ENCODE measurements at regions not wholly inside any gene's neighbourhood (a gene's known extent, or its start where the extent isn't known, plus 50 kb on each side); places are given as distances from the start of the nearest gene placed in this dataset.
"Not testable (repeated sequence)": the region's sequence is repeated elsewhere in the genome, so short reads cannot be mapped to it uniquely, and the experiment has no call there.

DNA sequence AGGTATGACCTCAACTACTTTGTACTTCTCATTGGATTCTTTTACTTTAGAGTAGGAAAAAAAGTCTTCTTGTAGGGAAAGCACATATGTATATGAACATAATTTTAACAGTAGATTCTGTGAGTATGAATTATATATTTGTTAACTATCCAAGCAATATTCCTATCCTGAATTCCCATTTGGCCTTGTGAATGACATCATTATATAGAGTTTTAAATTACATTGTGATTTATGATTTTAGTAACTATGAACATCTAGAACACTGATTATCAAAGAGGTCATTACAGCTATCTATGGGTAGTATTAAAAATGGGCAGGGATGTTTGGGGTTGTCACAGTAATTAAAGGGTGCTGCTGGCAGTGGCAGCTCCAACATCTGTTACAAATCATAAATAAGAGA, 163.9 kb upstream of the TFAP2D start:
- in situ Hi-C loops (cut with HindIII; ENCODE audit: low pct_unique_long_range_greater_than_20kb, low sequenced_read_pairs), result no loop called here
- DNase-seq (ENCODE audit: low read depth in 1 of 2, low spot score in 1 of 2), result no peak
- TF ChIP-seq JUND (IDR thresholded peaks at IDR 0.05; ENCODE audit: low read depth), result no peak

DNA sequence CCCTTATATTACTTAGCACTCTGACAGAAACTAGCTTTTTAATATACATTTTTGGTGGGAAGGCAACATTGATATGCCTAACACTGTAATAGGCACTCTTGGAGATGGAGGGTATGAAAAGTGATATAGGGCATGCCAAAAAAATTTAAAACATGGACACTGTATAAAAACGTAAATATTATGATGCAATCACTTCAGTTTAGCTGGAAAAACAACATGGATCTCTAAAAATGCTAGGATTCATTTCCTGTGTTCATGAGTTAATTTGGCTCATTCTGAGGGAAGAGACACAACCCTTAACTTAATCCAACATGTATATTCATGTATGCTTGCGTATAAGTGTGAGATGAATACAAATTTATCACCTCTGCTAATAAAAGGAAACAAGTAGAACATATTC, 157.3 kb upstream of the TFAP2D start:
- no peak for DNase-seq (ENCODE audit: low read depth in 1 of 2, low spot score in 1 of 2)
- TF ChIP-seq JUND (IDR thresholded peaks at IDR 0.05; ENCODE audit: low read depth), result no peak
- in situ Hi-C loops (cut with HindIII; ENCODE audit: low pct_unique_long_range_greater_than_20kb, low sequenced_read_pairs), result no loop called here

DNA sequence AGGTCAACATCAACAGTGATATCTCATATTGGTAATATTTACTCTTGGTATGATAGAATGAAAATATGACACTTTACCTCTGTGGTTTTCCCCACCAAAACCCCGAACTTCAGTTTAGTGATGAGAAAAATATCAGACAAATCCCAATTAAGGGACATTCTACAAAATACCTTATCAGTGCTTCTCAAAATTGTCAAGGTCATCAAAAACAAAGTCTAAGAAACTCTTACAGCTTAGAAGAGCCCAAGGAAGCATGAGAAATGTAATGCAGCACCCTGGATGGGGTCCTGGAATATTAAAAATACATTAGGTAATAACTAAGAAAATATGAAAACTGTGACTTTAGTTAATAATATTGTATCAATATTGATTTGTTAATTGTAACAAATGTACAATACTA, 148.3 kb upstream of the TFAP2D start:
- DNase-seq (ENCODE audit: low read depth in 1 of 2, low spot score in 1 of 2), result no peak
- no peak for TF ChIP-seq JUND (IDR thresholded peaks at IDR 0.05; ENCODE audit: low read depth)
- in situ Hi-C loops (cut with HindIII; ENCODE audit: low pct_unique_long_range_greater_than_20kb, low sequenced_read_pairs), result no loop called here

DNA sequence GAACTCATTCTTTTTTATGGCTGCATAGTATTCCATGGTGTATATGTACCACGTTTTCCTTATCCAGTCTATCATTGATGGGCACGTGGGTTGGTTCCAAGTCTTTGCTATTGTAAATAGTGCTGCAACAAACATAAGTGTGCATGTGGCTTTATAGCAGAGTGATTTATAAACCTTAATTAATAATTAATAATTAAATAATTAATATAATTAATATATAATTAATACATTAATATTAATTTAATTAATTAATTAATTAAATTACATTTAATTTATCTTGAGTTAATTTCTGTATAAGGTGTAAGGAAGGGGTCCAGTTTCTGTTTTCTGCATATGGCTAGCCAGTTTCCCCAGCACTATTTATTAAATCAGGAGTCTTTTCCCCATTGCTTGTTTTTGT, 142.1 kb upstream of the TFAP2D start:
- DNase-seq (ENCODE audit: low read depth in 1 of 2, low spot score in 1 of 2); in situ Hi-C loops (cut with HindIII; ENCODE audit: low pct_unique_long_range_greater_than_20kb, low sequenced_read_pairs): not testable (repeated sequence)

DNA sequence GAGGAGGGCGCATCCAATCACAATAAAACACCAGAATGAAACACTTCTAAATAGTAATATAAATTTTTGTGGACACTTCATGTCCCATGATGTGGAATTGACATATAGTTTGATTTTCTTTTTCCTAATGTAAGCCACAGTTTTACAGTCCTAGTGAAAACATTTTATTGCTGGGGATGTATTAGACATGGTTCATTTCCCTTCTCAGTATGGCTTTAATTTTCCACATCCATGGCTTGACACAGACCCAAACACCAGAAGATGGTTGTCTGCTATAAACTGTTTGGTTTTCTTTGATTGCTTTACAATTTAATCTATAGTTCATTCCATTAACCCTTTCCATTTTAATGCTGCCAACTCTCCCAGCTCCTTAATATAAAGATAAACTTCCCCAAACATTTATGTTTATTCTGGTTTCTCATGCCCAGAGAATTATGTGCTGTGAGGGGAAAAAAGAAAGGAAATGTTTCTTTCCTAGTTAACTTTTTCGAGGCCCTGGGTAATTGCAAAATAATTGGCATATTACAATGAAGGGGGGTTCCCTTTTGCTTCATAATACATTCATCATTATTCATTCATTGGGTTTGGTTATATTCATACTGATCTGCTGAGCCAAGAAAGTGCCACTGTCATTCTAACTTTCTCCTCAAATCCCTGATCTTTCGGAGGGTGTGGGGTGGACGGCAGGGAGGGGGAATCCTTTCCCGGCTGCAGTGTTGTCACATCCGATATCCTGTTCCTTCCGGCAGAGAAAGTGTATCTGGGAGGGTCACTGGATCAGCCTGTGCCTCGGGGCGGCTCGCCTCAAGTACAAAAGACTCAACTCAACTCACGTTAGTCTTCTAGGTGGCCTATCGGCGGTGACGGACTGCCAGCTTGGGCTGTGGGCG, 127.6 kb upstream of the TFAP2D start:
- no peak for DNase-seq (ENCODE audit: low read depth in 1 of 2, low spot score in 1 of 2)
- in situ Hi-C loops (cut with HindIII; ENCODE audit: low pct_unique_long_range_greater_than_20kb, low sequenced_read_pairs), result no loop called here
- TF ChIP-seq JUND (IDR thresholded peaks at IDR 0.05; ENCODE audit: low read depth), result no peak

- no peak for TF ChIP-seq JUND (IDR thresholded peaks at IDR 0.05; ENCODE audit: low read depth)
- in situ Hi-C loops (cut with HindIII; ENCODE audit: low pct_unique_long_range_greater_than_20kb, low sequenced_read_pairs), result no loop called here
Observed at GRCh38 chr6:50586331-50586675, 127.0 kb upstream of the TFAP2D start.

GRCh38 chr6:50589751-50590470, 123.4 kb upstream of the TFAP2D start:
- in situ Hi-C loops (cut with HindIII; ENCODE audit: low pct_unique_long_range_greater_than_20kb, low sequenced_read_pairs), result no loop called here
- TF ChIP-seq JUND (IDR thresholded peaks at IDR 0.05; ENCODE audit: low read depth), result no peak
- no peak for DNase-seq (ENCODE audit: low read depth in 1 of 2, low spot score in 1 of 2)

More at GRCh38 chr6:50586331-50586675, 127.0 kb upstream of the TFAP2D start:
- no peak for DNase-seq (ENCODE audit: low read depth in 1 of 2, low spot score in 1 of 2)

GRCh38 chr6:50591135-50591534, 122.2 kb upstream of the TFAP2D start:
- in situ Hi-C loops (cut with HindIII; ENCODE audit: low pct_unique_long_range_greater_than_20kb, low sequenced_read_pairs), result no loop called here
- TF ChIP-seq JUND (IDR thresholded peaks at IDR 0.05; ENCODE audit: low read depth), result no peak
- no peak for DNase-seq (ENCODE audit: low read depth in 1 of 2, low spot score in 1 of 2)

GRCh38 chr6:50600280-50600679, 113.0 kb upstream of the TFAP2D start:
- in situ Hi-C loops (cut with HindIII; ENCODE audit: low pct_unique_long_range_greater_than_20kb, low sequenced_read_pairs), result no loop called here
- no peak for DNase-seq (ENCODE audit: low read depth in 1 of 2, low spot score in 1 of 2)
- TF ChIP-seq JUND (IDR thresholded peaks at IDR 0.05; ENCODE audit: low read depth), result no peak

- no peak for TF ChIP-seq JUND (IDR thresholded peaks at IDR 0.05; ENCODE audit: low read depth)
- DNase-seq (ENCODE audit: low read depth in 1 of 2, low spot score in 1 of 2), result peak in 1 of 2 experiments; percentile 65
- in situ Hi-C loops (cut with HindIII; ENCODE audit: low pct_unique_long_range_greater_than_20kb, low sequenced_read_pairs), result no loop called here
Observed at GRCh38 chr6:50602292-50602691, 111.0 kb upstream of the TFAP2D start.

DNA sequence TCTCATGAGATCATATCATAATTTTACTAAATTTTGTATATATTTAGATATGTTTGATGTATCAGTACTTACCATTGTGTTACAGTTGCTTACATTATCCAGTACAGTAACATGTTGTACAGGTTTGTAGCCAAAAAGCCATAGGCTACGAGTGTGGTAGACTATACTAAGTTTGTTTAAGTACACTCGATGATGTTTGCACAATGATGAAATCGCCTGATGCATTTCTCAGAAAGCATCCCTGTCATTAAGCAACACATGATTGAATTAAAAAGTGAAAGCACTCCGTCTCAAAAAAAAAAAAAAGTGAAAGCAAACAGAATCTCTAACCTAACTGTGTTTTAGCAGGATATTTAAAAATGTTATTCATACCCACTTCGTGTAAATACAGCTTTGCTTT, 104.9 kb upstream of the TFAP2D start:
- in situ Hi-C loops (cut with HindIII; ENCODE audit: low pct_unique_long_range_greater_than_20kb, low sequenced_read_pairs), result no loop called here
- DNase-seq (ENCODE audit: low read depth in 1 of 2, low spot score in 1 of 2), result peak in 1 of 2 experiments; percentile 81
- TF ChIP-seq JUND (IDR thresholded peaks at IDR 0.05; ENCODE audit: low read depth), result no peak

GRCh38 chr6:50610562-50610961, 102.8 kb upstream of the TFAP2D start:
- in situ Hi-C loops (cut with HindIII; ENCODE audit: low pct_unique_long_range_greater_than_20kb, low sequenced_read_pairs), result no loop called here
- no peak for TF ChIP-seq JUND (IDR thresholded peaks at IDR 0.05; ENCODE audit: low read depth)
- DNase-seq (ENCODE audit: low read depth in 1 of 2, low spot score in 1 of 2), result peak in 1 of 2 experiments; percentile 10

DNA sequence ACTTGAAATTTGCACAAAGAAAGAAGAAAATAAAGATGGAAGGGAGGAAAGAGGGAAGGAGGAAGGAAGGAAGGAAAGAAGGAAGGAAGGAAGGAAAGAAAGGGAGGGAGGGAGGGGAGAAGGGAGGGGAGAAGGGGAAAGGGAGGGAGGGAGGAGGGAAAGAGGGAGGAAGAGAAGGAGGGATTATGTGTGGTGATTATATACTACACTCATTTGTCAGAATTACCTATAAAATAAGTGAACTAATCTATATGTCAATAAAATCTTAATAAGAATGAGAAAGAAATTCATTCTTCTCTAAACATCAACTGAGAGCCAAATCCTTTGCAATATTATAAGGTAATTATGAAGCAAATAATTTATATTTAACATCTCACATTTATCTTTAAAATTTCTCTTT, 77.9 kb upstream of the TFAP2D start:
- TF ChIP-seq JUND (IDR thresholded peaks at IDR 0.05; ENCODE audit: low read depth), result no peak
- in situ Hi-C loops (cut with HindIII; ENCODE audit: low pct_unique_long_range_greater_than_20kb, low sequenced_read_pairs), result no loop called here
- no peak for DNase-seq (ENCODE audit: low read depth in 1 of 2, low spot score in 1 of 2)

Data from T47D (cell line).